GM12873 (cell line): ENCODE measurements at regions not wholly inside any gene's neighbourhood (a gene's known extent, or its start where the extent isn't known, plus 50 kb on each side); places are given as distances from the start of the nearest gene placed in this dataset.

Source experiments
- CTCF ChIP-seq: IDR thresholded peaks from 2 replicates; pipeline ENCODE4 v1.5.1; 2012; ENCODE audit warnings: low read depth, mild to moderate bottlenecking, moderate library complexity, low read length, control low read depth; ENCODE audit not compliant: insufficient read depth; ENCODE audit errors: missing control alignments

DNA sequence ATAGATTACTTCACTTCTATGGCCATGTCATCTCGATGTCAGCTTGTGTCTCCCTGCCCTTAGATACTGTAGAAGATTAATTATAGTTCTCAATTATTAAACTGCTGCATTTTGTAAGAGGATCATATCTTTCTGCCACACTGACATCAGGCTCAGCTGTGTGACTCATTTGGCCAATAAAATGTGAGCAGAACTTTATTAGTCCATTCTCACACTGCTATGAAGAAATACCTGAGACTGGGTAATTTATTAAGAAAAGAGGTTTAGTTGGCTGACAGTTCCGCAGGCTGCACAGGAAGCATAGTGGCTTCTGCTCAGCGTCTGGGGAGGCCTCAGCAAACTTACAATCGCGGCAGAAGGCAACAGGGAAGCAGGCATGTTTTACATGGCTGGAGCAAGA is 290.4 kb downstream of the RAD51AP2 start:
- no peak for TF ChIP-seq CTCF

- TF ChIP-seq CTCF: no peak
Observed at GRCh38 chr2:17226941-17227490, 291.2 kb downstream of the RAD51AP2 start.

DNA sequence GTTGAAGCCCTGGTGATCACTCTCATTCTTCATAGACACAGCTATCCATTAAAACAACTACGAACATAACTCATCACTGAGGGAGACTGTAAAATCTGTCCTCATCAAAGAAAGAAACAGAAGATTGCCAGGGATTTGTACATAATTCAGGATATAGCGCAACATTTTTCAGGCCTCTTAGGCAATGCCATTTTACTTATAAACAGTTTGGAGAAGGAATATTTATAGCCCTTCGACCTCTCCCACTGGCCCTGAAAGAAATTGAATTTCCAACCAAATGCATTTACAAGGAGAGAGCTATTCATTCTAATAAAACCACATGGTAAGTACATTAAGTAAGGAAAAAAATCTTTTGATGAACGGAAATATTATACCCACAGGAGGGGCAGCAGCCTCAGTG is 295.0 kb downstream of the RAD51AP2 start:
- TF ChIP-seq CTCF: no peak

DNA sequence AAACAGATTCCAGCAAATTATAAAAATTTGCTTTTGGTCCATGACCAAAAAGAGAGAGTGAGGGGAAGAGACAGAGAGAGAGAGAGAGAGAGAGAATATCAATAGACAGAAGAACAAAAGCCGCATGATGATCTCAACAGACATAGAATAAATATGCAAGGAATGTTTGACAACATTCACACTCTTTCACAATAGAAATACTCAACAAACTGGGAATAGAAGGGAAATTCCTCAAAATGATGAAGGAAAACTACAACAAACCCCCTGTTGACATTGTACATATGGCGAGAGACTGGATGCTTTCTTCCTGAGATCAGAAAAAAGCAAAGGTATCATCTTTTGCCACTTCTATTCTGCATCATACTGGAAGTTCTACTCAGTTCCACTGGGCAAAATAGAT is 309.7 kb downstream of the RAD51AP2 start:
- TF ChIP-seq CTCF: no peak

- no peak for TF ChIP-seq CTCF
Observed at GRCh38 chr2:17206771-17207170, 311.5 kb downstream of the RAD51AP2 start.

GRCh38 chr2:17199741-17200140 is 318.5 kb downstream of the RAD51AP2 start:
- no peak for TF ChIP-seq CTCF

DNA sequence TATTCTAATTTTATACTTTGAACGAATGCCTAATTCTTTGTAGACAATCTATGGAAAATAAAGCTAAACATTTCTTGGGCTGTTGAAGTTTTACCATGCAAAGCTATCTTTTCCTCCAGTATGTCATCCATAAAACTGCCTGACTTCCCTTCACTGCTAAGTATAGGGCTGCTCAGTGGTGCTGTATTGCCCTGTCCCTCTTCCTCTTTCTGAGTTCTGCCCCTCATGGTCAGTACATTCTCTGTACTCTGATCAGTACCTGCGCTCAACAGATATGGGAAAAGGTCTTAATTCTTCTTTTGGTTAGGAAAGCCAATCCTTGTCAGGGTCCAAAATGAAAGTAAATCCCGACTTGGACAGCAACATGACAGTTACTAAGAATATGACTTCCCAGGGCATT is 321.9 kb downstream of the RAD51AP2 start:
- no peak for TF ChIP-seq CTCF
